K562 (cell line): ENCODE measurements at regions not wholly inside any gene's neighbourhood (a gene's known extent, or its start where the extent isn't known, plus 50 kb on each side); places are given as distances from the start of the nearest gene placed in this dataset.

ENCODE experiments used
- ATAC-seq: fragments of 200-7000 bp; cut with Tn5 transposase; 3 replicates; pipeline ENCODE4 v1.9.1; 2020; ENCODE audit warnings: moderate library complexity
- BruUV-seq: library from RNA; stranded (reverse); fragments of 400-500 nt; replicated peaks from 2 replicates; lab custom pipeline; 2021; lab: Mats Ljungman, UMichigan
- CTCF ChIA-PET: fragments of 300-600 bp; formaldehyde crosslinking; extraction: SDS; loops from one replicate; lab custom pipeline; 2021; ENCODE audit warnings: low intra/inter-chr PET ratio; lab: Yijun Ruan, JAX
- POLR2A ChIA-PET: fragments of 300-600, 350-650 bp; sonication (Branson Sonifier 250); formaldehyde crosslinking; extraction: SDS; loops from one replicate; lab custom pipeline; 2021; ENCODE audit warnings: antibody characterized with exemption, inconsistent platforms; lab: Yijun Ruan, JAX
- DNase-seq, 4 experiments: peaks; one replicate each; pipeline versions ENCODE4 v3.0.0 to v3.0.0-alpha.2; 2011 to 2018; ENCODE audit warnings: low spot score in 3 of 4, mixed read lengths in 3 of 4; ENCODE audit errors: extremely low read depth in 1 of 4
- FAIRE-seq: peaks from 2 replicates; lab custom pipeline; 2011; peaks lifted over from hg19 to GRCh38; lab: Jason Lieb, UNC
- H2AFZ ChIP-seq: 2 replicates; pipeline ENCODE4 v1.6.0; 2011; ENCODE audit warnings: low read depth, low read length, control low read depth, inconsistent platforms
- H3K27ac ChIP-seq: fragments of 200-600 bp; 3 replicates; pipeline ENCODE4 v1.8.0; 2011; ENCODE audit warnings: low read depth, mild to moderate bottlenecking, control low read depth, inconsistent platforms, low read length, moderate library complexity, mixed read lengths; ENCODE audit errors: extremely low read depth
- H3K27me3 ChIP-seq, 2 experiments: fragments of 300-600 bp in 1 of 2; 2 replicates in 1 of 2; 3 replicates in 1 of 2; pipeline versions ENCODE4 v1.6.0 to v1.8.0; 2011; ENCODE audit warnings: inconsistent platforms in 2 of 2, low read length in 2 of 2, mild to moderate bottlenecking in 1 of 2, mixed read lengths in 1 of 2, moderate library complexity in 1 of 2; ENCODE audit not compliant: control insufficient read depth in 2 of 2, insufficient read depth in 2 of 2
- H3K36me3 ChIP-seq: fragments of 300-600 bp; 3 replicates; pipeline ENCODE4 v1.8.0; 2011; ENCODE audit warnings: mild to moderate bottlenecking, low read length, inconsistent platforms; ENCODE audit not compliant: control insufficient read depth, insufficient read depth
- H3K4me1 ChIP-seq, 2 experiments: fragments of 200-600 bp in 1 of 2; replicated peaks in 1 of 2; 2 replicates in 1 of 2; 3 replicates in 1 of 2; pipeline versions ENCODE4 v1.5.1 to v1.8.0; 2011; ENCODE audit warnings: inconsistent platforms in 2 of 2, low read length in 2 of 2, mild to moderate bottlenecking in 1 of 2, mixed read lengths in 1 of 2, moderate library complexity in 1 of 2; ENCODE audit not compliant: control insufficient read depth in 2 of 2, insufficient read depth in 2 of 2
- H3K4me2 ChIP-seq: 2 replicates; pipeline ENCODE4 v1.6.1; 2011; ENCODE audit warnings: low read length, control low read depth, inconsistent platforms, mixed read lengths; ENCODE audit not compliant: insufficient read depth
- H3K4me3 ChIP-seq: fragments of 200-600 bp; sonication (generic), shearing (Covaris generic); 2 replicates; pipeline ENCODE4 v1.5.1; 2016; ENCODE audit warnings: control low read depth, inconsistent platforms
- H3K79me2 ChIP-seq: fragments of 200-600 bp; 3 replicates; pipeline ENCODE4 v1.8.0; 2011; ENCODE audit warnings: low read length, inconsistent platforms; ENCODE audit not compliant: control insufficient read depth, insufficient read depth
- H3K9ac ChIP-seq, 2 experiments: 2 replicates each; pipeline versions ENCODE4 v1.6.0 to v1.6.1; 2011; ENCODE audit warnings: low read depth in 2 of 2, low read length in 2 of 2, control low read depth in 1 of 2, inconsistent platforms in 1 of 2, mild to moderate bottlenecking in 1 of 2, mixed read lengths in 1 of 2; ENCODE audit not compliant: insufficient read depth in 1 of 2
- H3K9me1 ChIP-seq: one replicate; pipeline ENCODE4 v1.6.0; 2011; ENCODE audit warnings: inconsistent platforms, mild to moderate bottlenecking, low read length, moderate library complexity; ENCODE audit not compliant: control insufficient read depth, insufficient read depth
- H3K9me3 ChIP-seq: replicated peaks from 2 replicates; pipeline ENCODE4 v1.5.1; 2011; ENCODE audit warnings: low read depth, low read length, inconsistent platforms; ENCODE audit not compliant: control insufficient read depth, insufficient read depth
- H4K20me1 ChIP-seq: replicated peaks from 2 replicates; pipeline ENCODE4 v1.6.1; 2011; ENCODE audit warnings: low read length, inconsistent platforms, mixed read lengths; ENCODE audit not compliant: control insufficient read depth, insufficient read depth
- ETS2 ChIP-seq: IDR thresholded peaks from 2 replicates; pipeline ENCODE4 v1.6.1; 2016; ENCODE audit warnings: borderline replicate concordance, missing genetic modification characterization, mild to moderate bottlenecking, moderate library complexity, missing compliant biosample characterization; ENCODE audit not compliant: poor library complexity, severe bottlenecking
- KDM4B ChIP-seq, 2 experiments: fragments of 450-650 bp in 1 of 2; sonication (generic) in 1 of 2; IDR thresholded peaks; 2 replicates each; pipeline ENCODE4 v1.6.1; 2016 to 2017; ENCODE audit warnings: borderline replicate concordance in 2 of 2, antibody characterized with exemption in 1 of 2, low read depth in 1 of 2, mild to moderate bottlenecking in 1 of 2
- KHSRP ChIP-seq: fragments of 450-650 bp; IDR thresholded peaks from 2 replicates; pipeline ENCODE4 v1.6.1; 2017
- MAFK ChIP-seq: IDR thresholded peaks from 2 replicates; pipeline ENCODE4 v1.6.1; 2011; ENCODE audit warnings: low read length, improper control_type of control experiment
- PCBP2 ChIP-seq: fragments of 200-400 bp; formaldehyde crosslinking; IDR thresholded peaks from 2 replicates; pipeline ENCODE4 v1.6.1; 2018; ENCODE audit warnings: low read length, low read depth, mild to moderate bottlenecking, moderate library complexity; ENCODE audit not compliant: poor library complexity, severe bottlenecking
- SAFB2 ChIP-seq: fragments of 200-400 bp; formaldehyde crosslinking; IDR thresholded peaks from 2 replicates; pipeline ENCODE4 v1.6.1; 2018; ENCODE audit warnings: borderline replicate concordance, low read length, low read depth, moderate library complexity; ENCODE audit not compliant: severe bottlenecking
- SMAD3 ChIP-seq: fragments of 450-650 bp; formaldehyde crosslinking; conservative IDR thresholded peaks from 2 replicates; pipeline ENCODE4 v1.4.0; 2020; ENCODE audit warnings: mild to moderate bottlenecking
- TOE1 ChIP-seq, 2 experiments: fragments of 450-650 bp in 1 of 2; sonication (generic) in 1 of 2; formaldehyde crosslinking in 1 of 2; IDR thresholded peaks; 2 replicates each; pipeline versions ENCODE4 v1.7.1 to v1.8.0; 2016 to 2022; ENCODE audit warnings: borderline replicate concordance in 2 of 2, mild to moderate bottlenecking in 2 of 2, antibody characterized with exemption in 1 of 2, inconsistent platforms in 1 of 2, low read depth in 1 of 2, missing genetic modification reagents in 1 of 2, moderate library complexity in 1 of 2
- ZNF184 ChIP-seq: sonication (generic); formaldehyde crosslinking; IDR thresholded peaks from 2 replicates; pipeline ENCODE4 v1.5.0; 2020; ENCODE audit warnings: missing genetic modification reagents
- WGBS: fragments of 100-300 bp; shearing (Covaris generic); methylation state at CpG from one replicate; pipeline ENCODE4 v1.1.6; 2016; ENCODE audit warnings: low coverage, mixed read lengths; ENCODE audit not compliant: insufficient coverage; ENCODE audit errors: missing lambda C conversion rate; 5-methylcytosine and 5-hydroxymethylcytosine counted together
- in situ Hi-C: fragments of 300-500 bp; cut with MboI; formaldehyde crosslinking; loops from 4 replicates; pipeline ENCODE4 v1.15.0; 2018; ENCODE audit warnings: inconsistent platforms, mixed read lengths
- intact Hi-C: fragments of 100-400 bp; cut with micrococcal nuclease; formaldehyde crosslinking; loops from 2 replicates; pipeline ENCODE4 v1.14.2; 2022
- TF ChIP-seq, protein P1 (sequence below): fragments of 150-350 bp; conservative IDR thresholded peaks from 2 replicates; pipeline ENCODE4 v1.6.1; 2014; ENCODE audit warnings: low read length
- TF ChIP-seq, protein P2 (sequence below): sonication (generic); formaldehyde crosslinking; IDR thresholded peaks from 2 replicates; pipeline ENCODE4 v1.8.0; 2022; ENCODE audit warnings: mild to moderate bottlenecking, missing genetic modification reagents
- TF ChIP-seq, protein P3 (sequence below): fragments of 250-450 bp; sonication (Bioruptor Pico); IDR thresholded peaks from 2 replicates; pipeline ENCODE4 v1.5.0; 2021
- TF ChIP-seq, protein P4 (sequence below): sonication (generic); formaldehyde crosslinking; IDR thresholded peaks from 2 replicates; pipeline ENCODE4 v1.8.1; 2023; ENCODE audit warnings: mild to moderate bottlenecking, missing genetic modification reagents

DNA sequence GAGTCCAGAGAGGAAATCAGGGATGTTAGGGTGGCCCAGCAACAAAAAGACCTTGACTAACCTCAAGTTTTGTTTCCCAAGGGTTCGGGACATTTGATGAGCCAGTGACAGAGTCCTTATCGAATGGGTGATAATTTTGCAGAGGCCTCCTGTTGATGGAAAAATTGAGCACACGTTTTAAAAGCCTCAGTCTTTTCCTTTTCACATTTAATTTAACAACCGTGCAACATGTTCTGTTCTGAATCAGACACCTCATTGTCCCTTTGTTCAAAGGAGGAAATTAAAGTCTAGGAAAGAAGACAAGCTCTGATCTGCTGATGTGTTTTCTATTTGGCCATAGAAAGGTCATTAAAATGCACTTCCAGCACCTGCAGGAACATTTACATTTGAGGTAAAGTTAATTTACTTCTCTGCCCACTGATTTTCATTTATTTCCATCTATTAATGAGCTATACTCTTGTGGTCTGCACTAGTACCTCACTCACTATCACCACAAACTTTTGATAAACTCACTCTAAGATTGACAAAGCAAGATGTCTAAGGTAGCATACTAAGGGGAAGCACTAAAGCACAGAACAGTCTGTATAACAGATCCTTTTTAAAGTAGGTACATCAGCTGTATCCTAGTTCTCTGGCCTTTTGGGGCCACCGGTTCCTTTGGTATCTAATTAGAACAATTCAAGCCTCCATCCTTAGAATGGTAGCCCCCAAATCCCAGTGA is 147.0 kb downstream of the RPAP3 start (continued):
- TF ChIP-seq, protein P1, sequence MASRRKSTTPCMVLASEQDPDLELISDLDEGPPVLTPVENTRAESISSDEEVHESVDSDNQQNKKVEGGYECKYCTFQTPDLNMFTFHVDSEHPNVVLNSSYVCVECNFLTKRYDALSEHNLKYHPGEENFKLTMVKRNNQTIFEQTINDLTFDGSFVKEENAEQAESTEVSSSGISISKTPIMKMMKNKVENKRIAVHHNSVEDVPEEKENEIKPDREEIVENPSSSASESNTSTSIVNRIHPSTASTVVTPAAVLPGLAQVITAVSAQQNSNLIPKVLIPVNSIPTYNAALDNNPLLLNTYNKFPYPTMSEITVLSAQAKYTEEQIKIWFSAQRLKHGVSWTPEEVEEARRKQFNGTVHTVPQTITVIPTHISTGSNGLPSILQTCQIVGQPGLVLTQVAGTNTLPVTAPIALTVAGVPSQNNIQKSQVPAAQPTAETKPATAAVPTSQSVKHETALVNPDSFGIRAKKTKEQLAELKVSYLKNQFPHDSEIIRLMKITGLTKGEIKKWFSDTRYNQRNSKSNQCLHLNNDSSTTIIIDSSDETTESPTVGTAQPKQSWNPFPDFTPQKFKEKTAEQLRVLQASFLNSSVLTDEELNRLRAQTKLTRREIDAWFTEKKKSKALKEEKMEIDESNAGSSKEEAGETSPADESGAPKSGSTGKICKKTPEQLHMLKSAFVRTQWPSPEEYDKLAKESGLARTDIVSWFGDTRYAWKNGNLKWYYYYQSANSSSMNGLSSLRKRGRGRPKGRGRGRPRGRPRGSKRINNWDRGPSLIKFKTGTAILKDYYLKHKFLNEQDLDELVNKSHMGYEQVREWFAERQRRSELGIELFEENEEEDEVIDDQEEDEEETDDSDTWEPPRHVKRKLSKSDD = no peak
- TF ChIP-seq KDM4B (IDR thresholded peaks at IDR 0.05; ENCODE audit: borderline replicate concordance in 2 of 2, low read depth in 1 of 2) = no peak
- TF ChIP-seq TOE1 (IDR thresholded peaks at IDR 0.05; ENCODE audit: borderline replicate concordance) = no peak
- TF ChIP-seq TOE1 (CRISPR knock-in tag; IDR thresholded peaks at IDR 0.05; ENCODE audit: borderline replicate concordance, low read depth) = no peak
- TF ChIP-seq, protein P2, sequence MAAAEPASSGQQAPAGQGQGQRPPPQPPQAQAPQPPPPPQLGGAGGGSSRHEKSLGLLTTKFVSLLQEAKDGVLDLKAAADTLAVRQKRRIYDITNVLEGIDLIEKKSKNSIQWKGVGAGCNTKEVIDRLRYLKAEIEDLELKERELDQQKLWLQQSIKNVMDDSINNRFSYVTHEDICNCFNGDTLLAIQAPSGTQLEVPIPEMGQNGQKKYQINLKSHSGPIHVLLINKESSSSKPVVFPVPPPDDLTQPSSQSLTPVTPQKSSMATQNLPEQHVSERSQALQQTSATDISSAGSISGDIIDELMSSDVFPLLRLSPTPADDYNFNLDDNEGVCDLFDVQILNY = no peak

DNA sequence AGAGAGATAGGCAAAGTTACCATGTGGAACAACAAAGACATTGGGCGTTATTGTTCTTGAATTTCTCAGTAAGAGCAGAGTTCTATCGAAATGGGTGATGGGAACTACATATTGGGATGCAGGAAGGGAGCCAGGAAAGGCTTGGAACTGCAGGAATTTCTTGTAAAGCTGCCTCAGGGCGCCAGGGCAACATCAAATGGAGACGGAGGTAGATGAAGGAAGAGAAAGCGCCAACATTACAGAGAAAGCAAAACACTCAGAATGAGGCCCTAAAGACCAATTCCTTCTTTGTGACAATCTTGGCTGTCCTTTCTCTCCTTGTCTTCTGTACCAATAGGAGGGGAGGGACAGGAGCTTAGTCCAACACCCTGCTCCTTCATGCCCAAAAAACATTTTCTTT is 148.4 kb downstream of the RPAP3 start:
- WGBS = 2% methylated on average over 5 of the region's 5 CpGs
- H3K27me3 ChIP-seq = peaks cover 7% of the 10 kb centered on the region in 2 experiments; a peak in 4 of 5 replicates
- intact Hi-C loops (no loop called here), in situ Hi-C loops (no loop called here)
- H3K79me2 ChIP-seq = no peaks in the 10 kb centered on the region
- CTCF ChIA-PET = no interaction called here
- H3K9me1 ChIP-seq = no peaks in the 10 kb centered on the region
- ATAC-seq (no peak), DNase-seq (no peak), FAIRE-seq (no peak)
- H3K4me3 ChIP-seq = no peak overlapping the region
- BruUV-seq = no TSS peak
- no peak overlapping the region for H2AFZ ChIP-seq
- H3K4me1 ChIP-seq = no peaks in the 10 kb centered on the region
- H3K4me2 ChIP-seq = no peak overlapping the region
- POLR2A ChIA-PET = no interaction called here
- no peaks in the 10 kb centered on the region for H3K9me3 ChIP-seq
- no peak overlapping the region for H3K27ac ChIP-seq
- H3K9ac ChIP-seq = no peak overlapping the region
- H3K36me3 ChIP-seq = no peaks in the 10 kb centered on the region
- no peaks in the 10 kb centered on the region for H4K20me1 ChIP-seq
- no peak for TF ChIP-seq KHSRP
- no peak for TF ChIP-seq ETS2
- no peak for TF ChIP-seq MAFK
- no peak for TF ChIP-seq PCBP2
- TF ChIP-seq ZNF184 = no peak
- TF ChIP-seq SMAD3 (CRISPR knock-in tag) = no peak
- TF ChIP-seq, protein P3, sequence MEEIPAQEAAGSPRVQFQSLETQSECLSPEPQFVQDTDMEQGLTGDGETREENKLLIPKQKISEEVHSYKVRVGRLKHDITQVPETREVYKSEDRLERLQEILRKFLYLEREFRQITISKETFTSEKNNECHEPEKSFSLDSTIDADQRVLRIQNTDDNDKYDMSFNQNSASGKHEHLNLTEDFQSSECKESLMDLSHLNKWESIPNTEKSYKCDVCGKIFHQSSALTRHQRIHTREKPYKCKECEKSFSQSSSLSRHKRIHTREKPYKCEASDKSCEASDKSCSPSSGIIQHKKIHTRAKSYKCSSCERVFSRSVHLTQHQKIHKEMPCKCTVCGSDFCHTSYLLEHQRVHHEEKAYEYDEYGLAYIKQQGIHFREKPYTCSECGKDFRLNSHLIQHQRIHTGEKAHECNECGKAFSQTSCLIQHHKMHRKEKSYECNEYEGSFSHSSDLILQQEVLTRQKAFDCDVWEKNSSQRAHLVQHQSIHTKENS (CRISPR knock-in tag) = no peak
- TF ChIP-seq SAFB2 = no peak
- TF ChIP-seq, protein P4, sequence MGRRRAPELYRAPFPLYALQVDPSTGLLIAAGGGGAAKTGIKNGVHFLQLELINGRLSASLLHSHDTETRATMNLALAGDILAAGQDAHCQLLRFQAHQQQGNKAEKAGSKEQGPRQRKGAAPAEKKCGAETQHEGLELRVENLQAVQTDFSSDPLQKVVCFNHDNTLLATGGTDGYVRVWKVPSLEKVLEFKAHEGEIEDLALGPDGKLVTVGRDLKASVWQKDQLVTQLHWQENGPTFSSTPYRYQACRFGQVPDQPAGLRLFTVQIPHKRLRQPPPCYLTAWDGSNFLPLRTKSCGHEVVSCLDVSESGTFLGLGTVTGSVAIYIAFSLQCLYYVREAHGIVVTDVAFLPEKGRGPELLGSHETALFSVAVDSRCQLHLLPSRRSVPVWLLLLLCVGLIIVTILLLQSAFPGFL (CRISPR knock-in tag) = no peak
